Urinary bladder (tissue), 3 donors: ENCODE measurements at regions not wholly inside any gene's neighbourhood (a gene's known extent, or its start where the extent isn't known, plus 50 kb on each side); places are given as distances from the start of the nearest gene placed in this dataset.
A peak's percentile ranks its signal among the peaks of the same experiment; 100 is the strongest.

ENCODE experiments used
- DNase-seq: peaks from one replicate; pipeline ENCODE4 v3.0.0-alpha.2; 2015; ENCODE audit errors: extremely low spot score
- H3K27ac ChIP-seq: one replicate; pipeline ENCODE4 v1.5.1; 2013; ENCODE audit warnings: low read depth, mild to moderate bottlenecking, moderate library complexity
- H3K36me3 ChIP-seq: one replicate; pipeline ENCODE4 v1.6.1; 2013; ENCODE audit warnings: mild to moderate bottlenecking, moderate library complexity; ENCODE audit not compliant: insufficient read depth
- H3K4me1 ChIP-seq: one replicate; pipeline ENCODE4 v1.6.1; 2013; ENCODE audit warnings: mild to moderate bottlenecking, moderate library complexity; ENCODE audit not compliant: insufficient read depth
- H3K4me3 ChIP-seq: one replicate; pipeline ENCODE4 v1.5.1; 2013; ENCODE audit warnings: low read depth, low read length
- WGBS: extraction: QIAGEN DNeasy Blood & Tissue Kit; methylation state at CpG from one replicate; pipeline ENCODE4 v1.1.7; 2013; 5-methylcytosine and 5-hydroxymethylcytosine counted together
- donor health status: healthy with polysubstance abuse.
- donor health status: healthy.

DNA sequence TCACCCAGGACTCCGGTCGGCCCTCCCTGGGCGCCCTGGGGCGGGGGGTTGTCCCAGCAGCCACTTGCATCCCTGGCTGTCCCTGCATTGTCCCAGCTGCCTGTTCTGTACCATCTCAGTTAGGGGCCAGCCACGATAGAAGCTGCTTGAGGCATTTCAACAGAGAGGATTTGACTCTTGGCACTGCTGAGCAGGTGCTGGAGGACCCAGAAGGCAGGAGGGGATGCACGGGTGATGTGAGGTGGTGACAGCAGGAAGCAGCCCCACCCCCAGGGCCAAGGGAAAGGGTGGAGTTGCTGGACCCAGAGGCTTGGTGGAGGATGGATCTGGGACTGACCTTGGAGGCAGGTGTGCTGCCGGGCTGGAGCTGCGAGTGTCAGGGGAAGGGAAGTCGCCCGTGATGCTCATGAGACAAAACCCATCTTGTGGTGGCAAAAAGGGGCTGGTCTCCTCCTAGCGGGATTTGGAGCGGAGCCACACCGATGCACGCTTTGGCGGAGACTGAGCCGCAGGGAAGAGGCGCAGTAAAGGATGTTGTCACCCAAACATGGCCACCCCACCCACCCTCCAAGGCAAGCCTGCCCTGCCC is 188.0 kb upstream of the GSE1 start:
- Histone ChIP-seq H3K4me3 (no peak overlapping the region), H3K36me3 (no peaks in the 10 kb centered on the region), H3K27ac (no peak overlapping the region), H3K4me1 (no peaks in the 10 kb centered on the region)
- 82% methylated on average over 17 of the region's 17 CpGs for WGBS
- no peak for DNase-seq

DNA sequence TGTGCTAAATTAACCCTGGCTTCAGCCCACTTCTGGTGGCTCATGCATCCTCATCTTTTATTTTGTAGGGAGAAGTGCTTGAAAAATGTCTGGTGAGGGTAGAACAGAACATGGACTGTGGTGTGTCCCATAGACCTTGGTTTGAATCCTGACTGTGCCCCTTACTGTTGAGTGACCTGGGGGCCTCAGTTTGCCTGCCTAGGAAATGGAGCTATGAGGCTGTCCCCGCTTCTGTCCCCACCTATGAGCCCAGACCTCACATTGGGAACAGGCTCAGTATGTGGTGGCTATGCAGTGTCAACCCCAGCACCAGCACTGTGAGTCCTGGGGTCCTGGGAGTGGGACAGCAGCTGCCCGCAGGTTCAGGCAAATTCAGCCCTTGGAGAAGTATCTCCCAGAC is 186.3 kb upstream of the GSE1 start:
- Histone ChIP-seq H3K4me1 (no peaks in the 10 kb centered on the region), H3K36me3 (no peaks in the 10 kb centered on the region), H3K4me3 (no peak overlapping the region), H3K27ac (no peak overlapping the region)
- no peak for DNase-seq
- WGBS = 96% methylated on average over 2 of the region's 2 CpGs

DNA sequence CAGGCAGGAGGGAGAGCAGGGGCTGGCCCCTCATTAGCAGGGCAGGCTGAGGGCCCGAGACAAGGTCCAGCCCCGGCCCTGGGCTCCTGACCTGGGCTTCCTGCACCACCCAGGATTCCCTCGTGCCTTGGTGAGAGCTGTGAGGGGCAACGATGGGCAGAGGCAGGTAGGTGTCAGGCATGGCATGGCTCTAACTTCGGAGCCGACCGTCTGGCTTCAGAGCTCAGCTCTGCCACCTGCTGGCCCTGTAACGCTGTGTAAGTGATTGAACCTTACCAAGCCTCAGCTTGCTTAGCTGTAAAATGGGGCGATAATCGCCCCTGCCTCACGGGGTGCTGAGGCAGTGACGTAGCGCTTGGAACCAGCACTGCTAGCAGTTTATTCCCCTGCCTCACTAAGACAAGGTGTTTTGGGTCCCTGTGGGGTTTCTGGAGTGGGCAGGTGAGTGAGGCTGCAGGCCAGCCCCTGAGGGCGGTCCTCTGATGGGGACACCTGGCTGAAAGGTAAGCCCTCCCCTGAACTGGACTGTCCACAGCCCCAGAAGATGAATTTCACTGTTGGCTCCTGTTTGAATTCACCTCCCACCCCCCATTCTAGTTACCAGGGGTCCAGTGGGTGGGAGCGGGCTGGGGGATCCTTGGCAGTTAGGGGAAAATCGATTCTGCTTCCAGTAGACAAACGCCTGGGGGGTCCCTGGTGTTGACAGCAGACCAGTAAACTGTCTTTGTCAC is 184.8 kb upstream of the GSE1 start:
- Histone ChIP-seq H3K4me1 (no peaks in the 10 kb centered on the region), H3K4me3 (no peak overlapping the region), H3K36me3 (no peaks in the 10 kb centered on the region), H3K27ac (no peak overlapping the region)
- no peak for DNase-seq
- 72% methylated on average over 17 of the region's 17 CpGs for WGBS

DNA sequence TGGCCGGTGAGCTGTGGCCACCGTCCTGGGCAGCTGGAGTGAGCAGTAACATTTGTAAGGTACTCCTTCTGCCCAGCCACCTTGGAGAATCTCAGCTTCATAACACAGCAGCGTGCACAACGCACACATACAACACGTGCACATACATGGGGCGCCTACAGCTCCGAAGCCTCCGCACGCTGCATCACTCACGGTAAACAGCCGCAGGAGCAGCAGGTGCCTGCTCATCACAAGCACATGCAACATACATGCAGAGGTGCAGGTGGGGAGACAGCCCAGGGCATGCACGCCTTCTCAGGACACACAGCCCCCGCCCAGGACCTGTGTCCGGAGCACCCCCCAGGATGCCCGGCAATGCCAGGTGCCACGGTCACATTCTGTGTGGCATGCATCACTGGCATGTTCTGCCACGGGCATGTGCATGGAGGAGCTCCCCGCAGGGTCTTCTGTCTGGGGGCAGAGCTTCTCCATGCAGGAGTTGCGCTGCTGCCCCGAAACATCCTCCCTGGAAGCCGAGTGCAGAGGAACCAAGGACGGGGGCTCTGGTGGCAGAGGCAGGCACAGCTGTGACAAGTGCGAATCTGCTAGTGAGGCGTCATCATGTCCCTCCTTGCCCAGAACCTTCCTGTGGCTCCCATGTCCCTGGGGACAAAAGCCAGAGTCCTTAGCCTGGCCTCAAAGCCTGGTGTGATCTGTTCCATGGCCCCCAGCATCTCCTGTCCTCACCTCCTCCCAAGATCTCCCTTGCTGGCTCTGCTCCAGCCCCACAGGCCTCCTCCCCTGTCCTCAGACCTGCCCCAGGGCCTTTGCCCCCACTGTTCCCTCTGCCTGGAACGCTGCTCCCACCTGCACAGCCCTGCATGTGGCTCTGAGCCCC is 184.0 kb upstream of the GSE1 start:
- no peak for DNase-seq
- no peak overlapping the region for H3K4me3 ChIP-seq
- no peak overlapping the region for H3K27ac ChIP-seq
- 96% methylated on average over 25 of the region's 25 CpGs for WGBS
- H3K36me3 ChIP-seq = no peaks in the 10 kb centered on the region
- H3K4me1 ChIP-seq = no peaks in the 10 kb centered on the region

DNA sequence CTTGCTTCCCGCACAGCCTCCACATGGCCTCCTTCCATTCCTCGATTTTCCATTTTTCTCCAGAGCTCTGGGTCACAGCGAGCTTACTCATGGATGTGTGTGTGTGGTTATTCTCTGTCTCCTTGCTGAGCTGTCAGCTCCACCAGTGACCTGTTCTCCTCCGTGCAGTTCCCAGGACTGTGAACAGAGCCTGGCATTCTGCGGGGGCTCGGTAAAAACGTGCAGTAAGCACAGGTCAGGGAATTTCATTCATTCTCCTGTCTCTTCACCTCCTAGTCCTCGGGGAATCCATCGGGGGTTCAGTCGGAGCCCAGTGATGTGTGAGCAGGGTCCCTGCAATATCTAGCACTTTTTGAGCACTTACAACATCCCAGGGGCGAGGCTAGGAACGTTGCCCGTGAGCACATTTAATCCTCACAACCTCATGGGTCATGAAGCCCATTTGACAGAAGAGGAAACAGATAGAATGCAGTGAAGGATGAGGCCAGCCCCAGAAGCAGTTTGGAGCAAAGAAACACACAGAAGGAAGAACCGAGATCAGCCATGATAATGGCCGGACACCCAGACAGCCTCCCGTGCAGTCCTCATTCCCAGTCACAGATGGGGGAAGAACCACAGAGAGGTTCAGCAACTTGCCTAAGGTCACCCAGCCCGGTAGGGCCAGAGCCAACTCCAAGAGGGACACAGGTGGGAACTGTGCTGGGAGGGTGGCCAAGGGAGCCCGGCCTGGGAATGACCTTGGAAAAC is 183.2 kb upstream of the GSE1 start:
- no peaks in the 10 kb centered on the region for H3K36me3 ChIP-seq
- H3K4me1 ChIP-seq = no peaks in the 10 kb centered on the region
- no peak overlapping the region for H3K27ac ChIP-seq
- no peak for DNase-seq
- WGBS = 87% methylated on average over 18 of the region's 18 CpGs
- H3K4me3 ChIP-seq = no peak overlapping the region

DNA sequence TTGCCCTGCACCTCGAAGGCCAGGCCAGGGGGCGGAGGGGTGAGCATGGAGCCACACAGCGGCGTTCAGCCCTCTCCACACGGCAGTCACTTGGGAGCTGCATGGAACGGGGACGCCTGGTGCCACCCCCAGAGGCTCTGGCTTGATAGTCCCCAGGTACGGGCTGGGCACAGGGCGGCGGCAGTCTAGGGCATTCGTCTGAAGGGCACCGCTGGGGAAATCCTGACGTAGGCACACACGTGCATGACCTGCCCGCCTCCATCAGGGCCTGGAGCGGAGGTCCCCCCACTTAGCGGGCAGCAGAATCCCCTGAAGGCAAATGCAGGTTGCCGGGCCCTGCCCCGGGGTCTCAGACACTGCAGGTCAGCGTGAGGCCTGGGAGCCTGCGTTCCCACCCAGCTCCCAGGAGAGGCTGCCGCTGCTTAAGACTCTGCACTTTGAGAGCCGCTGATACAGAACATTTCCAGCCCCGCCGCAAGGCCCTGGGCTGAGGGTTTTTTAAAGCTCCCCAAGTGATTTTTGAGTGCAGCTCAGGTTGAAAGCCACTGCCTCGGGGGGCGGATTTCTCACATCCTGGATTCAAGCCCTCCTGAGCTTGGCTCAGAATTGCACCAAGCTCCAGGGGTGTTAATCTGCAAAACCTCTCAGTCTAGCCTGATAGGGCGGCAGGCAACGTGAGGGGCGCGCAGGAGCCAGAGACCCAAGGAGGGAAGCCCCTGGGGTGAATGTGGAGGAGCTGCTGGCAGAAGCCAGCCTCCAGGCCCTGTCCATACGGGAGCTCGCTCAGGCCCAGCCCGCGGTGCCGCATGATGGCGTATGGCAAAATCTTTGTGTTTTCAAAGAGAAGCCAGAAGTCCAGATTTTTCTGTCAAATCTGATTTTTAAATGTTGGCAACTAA is 182.3 kb upstream of the GSE1 start:
- H3K36me3 ChIP-seq = no peaks in the 10 kb centered on the region
- no peaks in the 10 kb centered on the region for H3K4me1 ChIP-seq
- H3K4me3 ChIP-seq = no peak overlapping the region
- no peak overlapping the region for H3K27ac ChIP-seq
- WGBS = 90% methylated on average over 37 of the region's 37 CpGs
- no peak for DNase-seq

DNA sequence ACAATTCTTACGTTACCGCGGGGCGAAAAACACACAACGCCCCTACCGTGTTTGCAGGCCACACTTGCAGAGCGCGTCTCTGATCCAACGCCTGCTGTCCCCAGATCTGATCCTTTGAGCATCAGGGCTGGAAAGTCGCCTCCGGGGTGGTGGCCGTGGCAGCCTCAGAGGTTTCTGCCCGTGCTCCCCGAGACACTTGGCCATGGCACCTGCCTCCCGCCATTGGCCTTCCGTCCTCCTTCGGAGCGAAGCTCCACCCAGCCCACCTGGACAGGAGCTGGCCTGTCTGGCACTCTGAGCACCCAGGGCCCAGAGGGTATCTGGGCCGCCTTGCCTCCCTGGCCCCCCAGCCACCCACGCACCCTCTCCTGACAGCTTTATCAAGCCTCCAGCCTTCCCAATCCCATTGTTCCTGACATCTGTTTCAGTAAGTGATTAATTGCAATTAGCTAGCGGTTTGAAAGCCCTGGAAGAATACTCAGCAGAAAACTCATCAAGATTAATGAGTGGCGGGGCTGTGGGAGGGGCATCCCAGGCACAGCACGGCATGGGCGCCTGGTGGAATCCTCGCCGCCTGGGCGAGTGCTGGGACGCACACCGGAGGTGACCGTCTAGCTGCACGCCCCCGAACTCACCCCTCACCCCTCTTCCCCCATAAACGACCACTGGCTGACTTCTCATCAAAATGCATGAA is 181.5 kb upstream of the GSE1 start:
- 94% methylated on average over 33 of the region's 33 CpGs for WGBS
- no peak for DNase-seq
- no peak overlapping the region for H3K27ac ChIP-seq
- H3K4me3 ChIP-seq = no peak overlapping the region
- H3K36me3 ChIP-seq = no peaks in the 10 kb centered on the region
- H3K4me1 ChIP-seq = no peaks in the 10 kb centered on the region

DNA sequence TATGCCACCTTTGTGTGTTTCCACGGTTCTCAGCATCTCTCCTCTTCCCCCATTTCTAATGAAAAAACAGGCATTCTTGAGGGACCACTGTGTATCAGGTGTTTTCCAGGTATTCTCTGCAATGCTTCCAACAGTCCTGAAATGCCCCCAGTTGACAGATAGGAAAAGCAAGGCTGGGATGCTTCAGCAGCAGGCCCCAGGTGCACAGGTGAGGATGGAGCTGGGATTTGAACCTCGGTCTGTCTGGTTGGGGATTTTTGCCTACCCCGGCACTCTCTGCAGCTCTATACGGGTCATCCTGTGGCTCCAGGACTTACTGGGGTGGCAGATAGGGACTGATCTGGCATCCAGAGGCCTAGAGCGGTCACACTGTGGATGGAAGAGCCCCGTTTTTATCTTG is 180.5 kb upstream of the GSE1 start:
- no peak for DNase-seq
- WGBS = 96% methylated on average over 6 of the region's 6 CpGs
- no peak overlapping the region for H3K4me3 ChIP-seq
- H3K4me1 ChIP-seq = no peaks in the 10 kb centered on the region
- no peaks in the 10 kb centered on the region for H3K36me3 ChIP-seq
- H3K27ac ChIP-seq = no peak overlapping the region

DNA sequence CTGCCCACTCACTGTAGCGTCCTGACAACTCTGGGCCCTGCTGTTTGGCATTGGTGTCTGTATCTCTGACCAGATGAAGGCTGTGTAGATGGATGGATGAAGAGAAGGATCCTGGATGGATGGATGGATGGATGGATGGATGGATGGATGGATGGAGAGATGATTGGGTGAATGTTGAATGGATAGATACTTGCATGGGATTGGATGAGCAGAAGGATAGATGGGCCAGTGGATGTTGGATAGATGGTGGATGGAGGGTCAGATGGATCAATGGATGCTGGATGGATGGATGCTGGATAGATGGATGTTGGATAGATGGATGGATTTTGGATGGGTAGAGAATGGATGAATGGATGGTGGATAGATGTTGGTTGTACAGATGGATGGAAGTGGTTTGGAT is 179.6 kb upstream of the GSE1 start:
- WGBS = 95% methylated on average over 1 of the region's 1 CpG

DNA sequence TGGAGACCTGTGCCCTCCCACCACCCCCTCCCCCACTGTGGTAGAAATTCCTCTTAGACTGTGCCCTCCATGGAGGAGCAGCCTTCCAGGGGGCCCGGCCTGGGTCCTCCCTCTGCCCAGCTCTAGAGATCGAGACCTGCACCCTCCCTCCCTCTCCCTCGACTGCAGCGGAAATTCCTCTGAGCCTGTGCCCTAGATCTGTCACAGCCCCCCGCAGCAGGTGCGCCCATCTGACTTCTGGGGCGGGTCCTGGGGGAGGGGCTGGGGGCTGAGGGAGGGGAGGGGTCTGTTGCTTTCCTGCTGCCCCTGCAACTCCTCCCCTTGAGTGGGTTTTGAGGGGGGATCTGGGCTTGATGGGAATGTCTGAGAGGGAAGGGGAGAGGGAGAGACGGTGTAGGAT is 177.8 kb upstream of the GSE1 start:
- Histone ChIP-seq H3K27ac (no peak overlapping the region), H3K4me1 (no peaks in the 10 kb centered on the region), H3K36me3 (no peaks in the 10 kb centered on the region), H3K4me3 (no peak overlapping the region)
- no peak for DNase-seq
- WGBS = 89% methylated on average over 8 of the region's 8 CpGs

More for the DNA sequence above, 179.6 kb upstream of the GSE1 start:
- Histone ChIP-seq H3K4me3 (no peak overlapping the region), H3K4me1 (no peaks in the 10 kb centered on the region), H3K36me3 (no peaks in the 10 kb centered on the region), H3K27ac (no peak overlapping the region)
- no peak for DNase-seq

DNA sequence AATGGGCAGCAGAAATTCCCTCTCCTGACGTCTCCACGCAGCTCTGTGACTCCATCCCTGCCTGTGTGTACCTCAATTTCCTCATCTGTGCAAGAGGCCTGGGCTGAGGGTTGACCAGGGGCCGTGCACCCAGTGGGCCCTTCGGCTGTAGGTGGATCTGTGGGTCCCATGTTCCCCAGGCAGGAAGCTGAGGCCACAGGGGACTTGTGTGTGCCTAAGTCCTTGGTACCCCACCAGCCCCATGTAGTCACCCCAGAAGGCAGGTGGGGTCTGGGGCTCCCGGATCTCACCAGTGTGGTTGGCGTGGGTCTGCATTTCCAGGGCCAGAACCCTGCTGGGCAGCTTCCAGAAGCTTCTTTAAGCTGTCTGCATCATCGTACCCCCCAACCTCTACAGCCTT is 177.4 kb upstream of the GSE1 start:
- Histone ChIP-seq H3K4me1 (no peaks in the 10 kb centered on the region), H3K4me3 (no peak overlapping the region), H3K36me3 (no peaks in the 10 kb centered on the region), H3K27ac (no peak overlapping the region)
- WGBS = 85% methylated on average over 7 of the region's 7 CpGs
- DNase-seq = no peak

DNA sequence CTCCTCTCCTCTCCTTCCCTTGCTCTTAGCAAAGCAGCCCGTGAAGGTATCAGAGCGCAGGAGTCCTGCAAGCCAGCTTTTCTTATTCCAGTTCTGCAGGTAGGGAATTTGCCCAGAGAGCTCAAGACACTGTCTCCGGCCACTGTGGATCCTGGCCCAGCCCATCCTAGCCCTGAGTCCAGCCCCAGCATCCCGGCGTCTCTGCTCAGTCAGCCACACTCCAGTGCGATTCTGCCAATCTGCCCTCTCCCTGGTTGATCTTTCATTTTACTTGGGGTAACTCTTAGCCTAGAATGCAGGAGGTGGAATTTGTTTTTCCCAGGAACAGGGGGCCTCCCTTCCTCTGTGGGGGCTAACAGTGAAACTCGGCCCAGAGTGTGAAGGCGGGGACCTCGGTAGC is 176.9 kb upstream of the GSE1 start:
- WGBS = 66% methylated on average over 9 of the region's 9 CpGs
- no peak overlapping the region for H3K4me3 ChIP-seq
- DNase-seq = no peak
- H3K4me1 ChIP-seq = no peaks in the 10 kb centered on the region
- H3K36me3 ChIP-seq = no peaks in the 10 kb centered on the region
- H3K27ac ChIP-seq = peak overlapping the region; percentile 61
